ENCODE measurements at regions not wholly inside any gene's neighbourhood (a gene's known extent, or its start where the extent isn't known, plus 50 kb on each side); places are given as distances from the start of the nearest gene placed in this dataset.

GRCh38 chr4:127239902-127240763, 392.6 kb upstream of the INTU start:
- TF ChIP-seq CTCF (CRISPR knock-in tag; IDR thresholded peaks at IDR 0.05) (no peak), ZNF569 (CRISPR knock-in tag; IDR thresholded peaks at IDR 0.05; ENCODE audit: borderline replicate concordance) (no peak), ZNF263 (CRISPR knock-in tag; IDR thresholded peaks at IDR 0.05) (no peak), ZBTB33 (CRISPR knock-in tag; IDR thresholded peaks at IDR 0.05) (no peak)
